OCI-LY1 (cell line): ENCODE measurements at regions not wholly inside any gene's neighbourhood (a gene's known extent, or its start where the extent isn't known, plus 50 kb on each side); places are given as distances from the start of the nearest gene placed in this dataset.

Experiments used
- H2AFZ ChIP-seq: fragments of 200-600 bp; sonication (generic), shearing (Covaris generic); 2 replicates; pipeline ENCODE4 v1.6.0; 2014; ENCODE audit warnings: antibody characterized with exemption, mild to moderate bottlenecking, low read length
- H3F3A ChIP-seq: fragments of 200-600 bp; sonication (generic), shearing (Covaris generic); 2 replicates; pipeline ENCODE4 v1.6.0; 2014; ENCODE audit warnings: mild to moderate bottlenecking, antibody characterized with exemption, low read length, moderate library complexity; ENCODE audit not compliant: insufficient read depth
- H3K27ac ChIP-seq: fragments of 200-600 bp; sonication (generic); 2 replicates; pipeline ENCODE4 v1.5.1; 2014; ENCODE audit warnings: low read length, mixed run types, mild to moderate bottlenecking, low read depth; ENCODE audit not compliant: poor library complexity, severe bottlenecking
- H3K27me3 ChIP-seq: fragments of 200-600 bp; sonication (generic); 2 replicates; pipeline ENCODE4 v1.6.0; 2014; ENCODE audit warnings: antibody characterized with exemption, mild to moderate bottlenecking, low read length, moderate library complexity; ENCODE audit not compliant: insufficient read depth
- H3K36me3 ChIP-seq: fragments of 200-600 bp; sonication (generic); 2 replicates; pipeline ENCODE4 v1.6.1; 2014; ENCODE audit warnings: mild to moderate bottlenecking, antibody characterized with exemption, low read length, moderate library complexity, mixed read lengths; ENCODE audit not compliant: insufficient read depth
- H3K4me1 ChIP-seq: fragments of 200-600 bp; sonication (generic); 2 replicates; pipeline ENCODE4 v1.5.1; 2014; ENCODE audit warnings: mild to moderate bottlenecking, low read length, moderate library complexity; ENCODE audit not compliant: insufficient read depth, severe bottlenecking
- H3K4me2 ChIP-seq: fragments of 200-600 bp; sonication (generic), shearing (Covaris generic); 2 replicates; pipeline ENCODE4 v1.6.1; 2014; ENCODE audit warnings: low read length
- H3K4me3 ChIP-seq: fragments of 200-600 bp; sonication (generic); 2 replicates; pipeline ENCODE4 v1.5.1; 2014; ENCODE audit warnings: low read length, low read depth, mild to moderate bottlenecking, mixed read lengths; ENCODE audit not compliant: poor library complexity, severe bottlenecking
- H3K79me2 ChIP-seq: fragments of 200-600 bp; shearing (Covaris generic); 2 replicates; pipeline ENCODE4 v1.6.1; 2016; ENCODE audit warnings: mixed run types, low read length, mixed read lengths; ENCODE audit not compliant: insufficient read depth
- H3K9ac ChIP-seq: fragments of 200-600 bp; sonication (generic), shearing (Covaris generic); 2 replicates; pipeline ENCODE4 v1.6.1; 2014; ENCODE audit warnings: mild to moderate bottlenecking, low read length, mixed read lengths
- H3K9me2 ChIP-seq: fragments of 200-600 bp; sonication (generic), shearing (Covaris generic); 2 replicates; pipeline ENCODE4 v1.6.1; 2014; ENCODE audit warnings: low read depth, mild to moderate bottlenecking, low read length, mixed read lengths
- H3K9me3 ChIP-seq: fragments of 200-600 bp; shearing (Covaris generic); 2 replicates; pipeline ENCODE4 v1.6.1; 2014; ENCODE audit warnings: low read length, mixed read lengths
- H4K20me1 ChIP-seq: fragments of 200-600 bp; sonication (generic), shearing (Covaris generic); 2 replicates; pipeline ENCODE4 v1.6.0; 2016; ENCODE audit warnings: mild to moderate bottlenecking, low read length; ENCODE audit not compliant: insufficient read depth
- EZH2 ChIP-seq: fragments of 200-600 bp; sonication (generic), shearing (Covaris generic); IDR thresholded peaks from 2 replicates; pipeline ENCODE4 v1.8.0; 2017; ENCODE audit warnings: borderline replicate concordance, mixed run types, mild to moderate bottlenecking, antibody characterized with exemption, low read length, moderate library complexity, mixed read lengths
- TF ChIP-seq, protein P1 (sequence below): fragments of 200-600 bp; sonication (generic), shearing (Covaris generic); IDR thresholded peaks from 2 replicates; pipeline ENCODE4 v1.5.1; 2017; ENCODE audit warnings: mild to moderate bottlenecking, antibody characterized with exemption, low read length, moderate library complexity, mixed read lengths

- no peak for TF ChIP-seq EZH2
- TF ChIP-seq, protein P1, sequence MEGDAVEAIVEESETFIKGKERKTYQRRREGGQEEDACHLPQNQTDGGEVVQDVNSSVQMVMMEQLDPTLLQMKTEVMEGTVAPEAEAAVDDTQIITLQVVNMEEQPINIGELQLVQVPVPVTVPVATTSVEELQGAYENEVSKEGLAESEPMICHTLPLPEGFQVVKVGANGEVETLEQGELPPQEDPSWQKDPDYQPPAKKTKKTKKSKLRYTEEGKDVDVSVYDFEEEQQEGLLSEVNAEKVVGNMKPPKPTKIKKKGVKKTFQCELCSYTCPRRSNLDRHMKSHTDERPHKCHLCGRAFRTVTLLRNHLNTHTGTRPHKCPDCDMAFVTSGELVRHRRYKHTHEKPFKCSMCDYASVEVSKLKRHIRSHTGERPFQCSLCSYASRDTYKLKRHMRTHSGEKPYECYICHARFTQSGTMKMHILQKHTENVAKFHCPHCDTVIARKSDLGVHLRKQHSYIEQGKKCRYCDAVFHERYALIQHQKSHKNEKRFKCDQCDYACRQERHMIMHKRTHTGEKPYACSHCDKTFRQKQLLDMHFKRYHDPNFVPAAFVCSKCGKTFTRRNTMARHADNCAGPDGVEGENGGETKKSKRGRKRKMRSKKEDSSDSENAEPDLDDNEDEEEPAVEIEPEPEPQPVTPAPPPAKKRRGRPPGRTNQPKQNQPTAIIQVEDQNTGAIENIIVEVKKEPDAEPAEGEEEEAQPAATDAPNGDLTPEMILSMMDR = no peak
- H3K9me3 ChIP-seq = no peaks in the 10 kb centered on the region
- no peaks in the 10 kb centered on the region for H3K4me1 ChIP-seq
- H3F3A ChIP-seq = no peaks in the 10 kb centered on the region
- H3K27me3 ChIP-seq = no peaks in the 10 kb centered on the region
- H4K20me1 ChIP-seq = no peaks in the 10 kb centered on the region
- H3K4me2 ChIP-seq = no peak overlapping the region
- no peak overlapping the region for H3K27ac ChIP-seq
- H3K79me2 ChIP-seq = no peaks in the 10 kb centered on the region
- no peak overlapping the region for H2AFZ ChIP-seq
- no peaks in the 10 kb centered on the region for H3K9me2 ChIP-seq
- no peak overlapping the region for H3K4me3 ChIP-seq
- no peaks in the 10 kb centered on the region for H3K36me3 ChIP-seq
- H3K9ac ChIP-seq = no peak overlapping the region
These were observed 382.7 kb upstream of the KLHL29 start for GRCh38 chr2:23002234-23002633.

GRCh38 chr2:23005469-23005868 is 379.5 kb upstream of the KLHL29 start:
- Histone ChIP-seq H3K4me3 (no peak overlapping the region), H3K36me3 (no peaks in the 10 kb centered on the region), H3K9ac (no peak overlapping the region), H3K9me2 (no peaks in the 10 kb centered on the region), H3K27me3 (no peaks in the 10 kb centered on the region), H3F3A (no peaks in the 10 kb centered on the region), H3K79me2 (no peaks in the 10 kb centered on the region), H4K20me1 (no peaks in the 10 kb centered on the region), H3K27ac (no peak overlapping the region), H3K9me3 (no peaks in the 10 kb centered on the region), H3K4me1 (no peaks in the 10 kb centered on the region), H3K4me2 (no peak overlapping the region), H2AFZ (no peak overlapping the region)
- TF ChIP-seq, protein P1 = no peak
- TF ChIP-seq EZH2 = no peak

GRCh38 chr2:23007631-23008235 is 377.2 kb upstream of the KLHL29 start:
- Histone ChIP-seq H3F3A (no peaks in the 10 kb centered on the region), H4K20me1 (no peaks in the 10 kb centered on the region)
- TF ChIP-seq EZH2 = no peak
- TF ChIP-seq, protein P1 = no peak

More at GRCh38 chr2:23007631-23008235, 377.2 kb upstream of the KLHL29 start:
- no peaks in the 10 kb centered on the region for H3K36me3 ChIP-seq
- no peak overlapping the region for H3K4me3 ChIP-seq
- H3K4me1 ChIP-seq = no peaks in the 10 kb centered on the region
- H3K4me2 ChIP-seq = no peak overlapping the region
- H3K79me2 ChIP-seq = no peaks in the 10 kb centered on the region
- H3K27ac ChIP-seq = no peak overlapping the region
- no peaks in the 10 kb centered on the region for H3K27me3 ChIP-seq
- H3K9me3 ChIP-seq = no peaks in the 10 kb centered on the region
- no peaks in the 10 kb centered on the region for H3K9me2 ChIP-seq
- no peak overlapping the region for H3K9ac ChIP-seq
- H2AFZ ChIP-seq = no peak overlapping the region
